HL-60 (cell line): ENCODE measurements at regions not wholly inside any gene's neighbourhood (a gene's known extent, or its start where the extent isn't known, plus 50 kb on each side); places are given as distances from the start of the nearest gene placed in this dataset.
"Not testable (repeated sequence)": the region's sequence is repeated elsewhere in the genome, so short reads cannot be mapped to it uniquely, and the experiment has no call there.

Experiments used
- DNase-seq, 2 experiments: peaks; one replicate each; pipeline ENCODE4 v3.0.0-alpha.2; 2010 to 2020; ENCODE audit warnings: low read depth in 1 of 2, low spot score in 1 of 2
- H3K27ac ChIP-seq: fragments of 250-450 bp; sonication (Bioruptor Pico); replicated peaks from 2 replicates; pipeline ENCODE4 v1.5.1; 2020; ENCODE audit warnings: mild to moderate bottlenecking, moderate library complexity
- H3K27me3 ChIP-seq: fragments of 250-450 bp; sonication (Bioruptor Pico); 2 replicates; pipeline ENCODE4 v1.5.1; 2021; ENCODE audit warnings: mild to moderate bottlenecking, moderate library complexity; ENCODE audit not compliant: insufficient read depth, poor library complexity, severe bottlenecking
- H3K4me3 ChIP-seq: replicated peaks from 2 replicates; pipeline ENCODE4 v1.5.1; 2011; ENCODE audit warnings: mild to moderate bottlenecking, control low read depth, low read length; ENCODE audit not compliant: insufficient read depth
- CTCF ChIP-seq: IDR thresholded peaks from one replicate; pipeline ENCODE4 v1.5.1; 2011; ENCODE audit warnings: low read length, control low read depth, inconsistent platforms; ENCODE audit not compliant: insufficient read depth
- GABPA ChIP-seq: IDR thresholded peaks from 2 replicates; pipeline ENCODE4 v1.6.1; 2012; ENCODE audit warnings: low read depth
- POLR2AphosphoS5 ChIP-seq: IDR thresholded peaks from 2 replicates; pipeline ENCODE4 v1.6.1; 2012; ENCODE audit warnings: low read depth
- REST ChIP-seq: IDR thresholded peaks from 2 replicates; pipeline ENCODE4 v1.6.1; 2012; ENCODE audit warnings: low read depth; ENCODE audit not compliant: insufficient replicate concordance
- SPI1 ChIP-seq: IDR thresholded peaks from 2 replicates; pipeline ENCODE4 v1.6.1; 2012; ENCODE audit warnings: low read depth, mild to moderate bottlenecking, borderline replicate concordance

GRCh38 chr16:9014389-9014788, 50.7 kb upstream of the USP7 start:
- no peak for TF ChIP-seq GABPA
- no peak for TF ChIP-seq CTCF
- peaks cover 2% of the 10 kb centered on the region for H3K27me3 ChIP-seq
- no peak overlapping the region for H3K4me3 ChIP-seq
- DNase-seq: no peak
- H3K27ac ChIP-seq: no peak overlapping the region

- no peak overlapping the region for H3K27ac ChIP-seq
- no peak for DNase-seq
- H3K4me3 ChIP-seq: no peak overlapping the region
- TF ChIP-seq SPI1: no peak
- no peak for TF ChIP-seq REST
- TF ChIP-seq GABPA: no peak
- TF ChIP-seq CTCF: no peak
- no peak for TF ChIP-seq POLR2AphosphoS5
- peaks cover 2% of the 10 kb centered on the region for H3K27me3 ChIP-seq
Observed at GRCh38 chr16:9015489-9015888, 51.8 kb upstream of the USP7 start.

- not testable (repeated sequence) for H3K27ac ChIP-seq, DNase-seq, H3K27me3 ChIP-seq, H3K4me3 ChIP-seq
Observed at GRCh38 chr16:9016005-9016404, 52.3 kb upstream of the USP7 start.

- peak in 1 of 2 experiments; percentile 15 for DNase-seq
- Histone ChIP-seq H3K27ac (no peak overlapping the region), H3K27me3 (peaks cover 2% of the 10 kb centered on the region), H3K4me3 (no peak overlapping the region)
- TF ChIP-seq POLR2AphosphoS5 (no peak), SPI1 (no peak), REST (no peak), CTCF (no peak), GABPA (no peak)
Observed at GRCh38 chr16:9016824-9017223, 53.1 kb upstream of the USP7 start.
